ENCODE measurements at regions not wholly inside any gene's neighbourhood (a gene's known extent, or its start where the extent isn't known, plus 50 kb on each side); places are given as distances from the start of the nearest gene placed in this dataset.

DNA sequence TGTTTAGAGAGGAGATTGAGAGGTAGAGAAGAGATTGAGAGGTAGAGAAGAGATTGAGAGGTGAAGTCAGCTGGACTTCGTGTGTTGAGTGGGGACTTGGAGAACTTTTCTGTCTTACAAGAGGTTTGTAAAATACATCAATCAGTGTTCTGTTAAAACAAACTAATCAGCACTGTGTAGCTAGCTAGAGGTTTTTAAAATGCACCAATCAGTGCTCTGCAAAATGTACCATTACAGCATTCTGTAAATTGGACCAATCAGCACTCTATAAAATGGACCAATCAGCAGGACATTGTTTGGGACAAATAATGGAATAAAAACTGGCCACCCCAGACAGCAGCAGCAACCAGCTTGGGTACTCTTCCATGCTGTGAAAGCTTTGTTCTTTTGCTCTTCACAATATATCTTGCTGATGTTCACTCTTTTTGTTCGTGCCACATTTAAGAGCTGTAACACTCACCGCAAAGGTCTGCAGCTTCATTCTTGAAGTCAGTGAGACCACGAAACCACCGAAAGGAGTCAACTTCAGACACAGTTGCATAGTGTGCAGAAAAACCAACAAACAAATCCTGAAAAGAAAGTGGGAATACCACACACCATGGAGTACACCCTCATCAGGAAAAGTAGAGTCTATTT is 366.9 kb upstream of the HSFY2 start:
- DNase-seq, result no peak

DNA sequence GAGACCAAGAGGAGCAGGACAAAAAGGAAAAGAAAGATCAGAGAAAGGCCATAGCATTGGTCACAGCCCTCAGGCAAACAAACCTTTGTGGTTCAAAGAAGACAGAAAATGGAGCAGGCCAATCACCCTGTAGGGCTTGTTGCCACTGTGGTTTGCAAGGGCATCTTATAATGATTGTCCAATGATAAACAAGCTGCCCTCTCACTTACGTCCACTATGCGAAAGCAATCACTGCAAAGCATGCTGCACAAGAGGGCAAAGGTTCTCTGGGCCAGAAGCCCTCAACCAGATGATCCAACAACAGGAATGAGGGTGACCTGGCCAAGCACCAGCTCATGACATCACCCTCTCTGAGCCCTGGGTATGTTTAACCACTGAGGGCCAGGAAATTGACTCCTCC is 360.9 kb upstream of the HSFY2 start:
- no peak for DNase-seq

DNA sequence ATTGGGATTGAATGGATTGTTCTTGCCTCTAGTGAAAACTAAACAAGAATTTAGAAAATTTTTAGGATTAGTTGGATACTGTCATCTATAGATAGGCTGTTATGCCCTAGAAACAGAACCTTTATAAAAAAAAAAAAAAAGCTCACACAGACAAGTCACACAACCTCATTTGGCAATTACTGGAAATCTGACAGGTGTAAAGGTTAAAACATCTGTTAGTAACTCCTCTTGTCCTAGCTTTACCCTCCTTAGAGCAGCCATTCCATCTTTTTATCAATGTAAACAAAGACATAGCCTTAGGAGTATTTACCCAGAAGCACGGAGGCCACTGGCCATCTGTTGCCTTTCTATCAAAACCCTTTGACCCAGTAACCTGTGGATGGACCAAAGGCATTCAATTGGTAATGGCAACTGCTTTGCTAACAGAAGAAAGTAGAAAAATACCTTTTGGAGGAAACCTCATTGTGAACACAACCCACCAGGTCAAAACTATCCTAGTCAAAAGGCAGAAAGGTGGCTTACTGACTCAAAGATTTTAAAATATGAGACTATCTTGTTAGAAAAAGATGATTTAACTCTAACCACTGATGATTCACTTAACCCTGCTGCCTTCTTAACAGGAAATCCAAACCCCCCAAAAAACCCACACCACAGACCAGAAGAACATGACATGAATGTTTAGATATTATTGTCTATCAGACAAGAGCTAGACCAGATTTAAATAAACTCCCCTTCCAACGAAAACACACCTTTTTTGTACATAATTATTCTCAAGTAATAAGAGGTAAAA is 357.2 kb upstream of the HSFY2 start:
- no peak for DNase-seq

DNA sequence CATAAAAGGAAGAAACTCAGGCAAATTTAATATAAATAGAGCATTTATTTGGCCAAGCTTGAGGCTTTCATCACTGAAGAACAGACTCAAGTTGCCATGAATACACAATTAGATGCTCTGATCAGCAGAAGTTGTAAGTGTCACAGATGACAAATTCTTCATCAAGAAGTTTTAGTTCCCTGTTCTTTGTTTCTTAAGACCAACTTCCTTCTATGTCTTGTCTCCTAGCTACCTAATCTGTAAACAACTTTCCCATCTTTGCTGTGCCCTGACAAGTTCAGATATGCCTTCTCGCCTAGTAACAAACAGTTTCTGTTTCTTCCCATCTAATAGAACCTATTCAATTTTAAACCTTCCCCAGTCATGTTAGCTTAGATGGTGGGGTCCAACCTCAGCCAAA is 353.4 kb upstream of the HSFY2 start:
- DNase-seq, result no peak

DNA sequence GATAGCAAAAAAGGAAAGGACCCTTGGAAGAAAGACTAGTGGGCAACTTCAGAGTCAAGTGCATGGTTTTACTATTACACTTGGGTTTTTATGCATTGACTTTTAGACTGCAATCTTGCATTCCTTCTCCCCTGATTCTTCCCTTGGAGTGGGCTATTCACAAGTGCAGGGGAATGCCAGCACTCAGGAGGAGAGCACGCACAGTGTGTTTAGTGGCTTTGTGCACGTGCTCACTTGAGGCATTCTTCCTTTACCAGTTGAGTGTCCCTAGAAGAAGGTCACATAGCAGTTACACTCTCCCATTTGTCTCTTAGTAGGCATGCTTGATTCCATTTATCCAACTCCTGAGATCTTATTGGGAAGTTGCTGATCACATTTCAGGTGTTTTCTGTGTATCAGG is 351.1 kb upstream of the HSFY2 start:
- no peak for DNase-seq

DNA sequence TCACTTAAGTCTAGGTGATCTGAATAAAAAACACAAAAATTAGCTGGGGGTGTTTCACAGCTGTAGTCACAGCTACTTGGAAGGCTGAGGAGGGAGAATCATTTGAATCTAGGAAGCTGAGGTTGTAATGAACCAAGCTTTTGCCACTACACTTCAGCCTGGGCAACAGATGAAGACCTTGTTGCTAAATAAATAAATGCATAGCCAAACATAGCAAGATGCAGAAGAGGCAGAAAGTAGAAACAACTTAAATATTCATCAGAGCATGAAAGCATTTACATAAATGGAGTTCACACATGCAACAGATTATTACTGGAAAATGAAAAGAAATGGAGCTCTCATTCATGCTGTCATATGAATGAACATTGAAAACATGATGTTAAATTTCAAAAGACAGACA is 348.9 kb upstream of the HSFY2 start:
- DNase-seq, result no peak

DNA sequence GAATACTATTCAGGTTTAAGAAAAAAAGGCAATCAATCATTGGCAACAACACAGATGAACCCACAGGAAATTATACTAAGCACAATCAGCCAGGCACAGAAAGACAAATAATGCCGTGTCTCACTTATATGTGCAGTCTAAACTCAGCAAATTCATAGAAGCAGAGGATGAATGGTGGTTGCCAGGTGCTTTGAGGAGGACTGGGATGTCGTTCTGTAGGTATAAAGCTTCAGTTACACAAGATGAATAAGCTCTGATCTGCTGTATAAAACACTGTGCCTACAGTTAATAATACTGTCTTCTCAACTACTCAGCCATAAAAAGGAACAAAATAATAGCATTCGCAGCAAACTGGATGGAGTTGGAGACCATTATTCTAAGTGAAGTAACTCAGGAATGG is 324.8 kb upstream of the HSFY2 start:
- no peak for DNase-seq

DNA sequence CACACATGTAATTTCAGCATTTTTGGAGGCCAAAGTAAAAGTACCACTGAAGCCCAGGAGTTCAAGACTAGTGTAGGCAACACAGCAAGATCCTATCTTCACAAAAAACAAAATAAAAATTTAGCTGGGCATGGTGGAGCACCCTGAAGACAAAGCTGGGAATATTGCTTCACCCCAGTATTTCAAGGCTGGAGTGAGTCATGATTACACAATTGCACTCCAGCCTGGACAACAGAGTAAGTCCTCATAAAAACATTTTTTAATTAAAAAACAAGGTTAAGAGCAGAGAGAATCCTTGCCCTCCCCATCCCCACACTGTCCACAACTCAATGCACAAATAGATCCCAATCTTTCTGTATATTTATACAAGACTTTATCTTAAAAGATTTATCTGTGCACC is 321.9 kb upstream of the HSFY2 start:
- DNase-seq, result no peak

DNA sequence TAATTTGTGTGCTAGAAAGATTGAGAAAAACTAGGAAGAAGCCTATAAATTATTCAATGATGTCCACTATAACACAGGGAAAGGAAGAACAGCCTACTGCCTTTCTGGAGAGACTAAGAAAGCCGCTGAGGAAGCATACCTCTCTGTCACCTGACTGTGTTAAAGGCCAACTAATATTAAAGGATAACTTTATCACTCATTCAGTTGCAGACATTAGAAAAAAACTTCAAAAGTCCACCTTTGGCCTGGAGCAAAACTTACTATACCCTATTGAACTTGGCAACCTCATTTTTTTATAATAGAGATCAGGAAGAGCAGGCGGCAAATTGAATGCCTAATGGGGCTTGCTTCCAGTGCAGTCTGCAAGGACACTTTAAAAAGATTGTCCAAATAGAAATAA is 309.5 kb upstream of the HSFY2 start:
- no peak for DNase-seq

DNA sequence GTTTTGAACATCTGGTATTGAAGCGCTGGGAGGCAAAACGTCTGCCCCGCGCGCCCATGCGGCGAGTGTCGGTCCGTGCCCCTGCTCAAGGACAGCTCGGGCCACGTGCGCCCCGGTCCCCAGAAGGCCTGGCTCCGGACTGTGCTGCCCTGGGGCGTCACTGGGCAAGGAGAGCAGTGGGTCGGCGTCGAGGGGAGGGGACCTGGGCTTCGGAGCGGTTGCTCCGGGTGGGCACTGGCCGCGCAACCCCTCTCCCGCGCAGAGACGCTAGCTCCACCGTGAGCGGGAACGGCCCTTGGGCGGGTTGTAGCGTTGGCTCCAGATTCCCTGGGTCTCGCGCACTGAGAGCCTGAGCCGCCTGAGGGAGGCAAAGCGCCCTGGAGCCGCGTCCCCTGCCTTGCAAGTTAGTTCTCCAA is 304.2 kb upstream of the HSFY2 start:
- DNase-seq, result no peak

DNA sequence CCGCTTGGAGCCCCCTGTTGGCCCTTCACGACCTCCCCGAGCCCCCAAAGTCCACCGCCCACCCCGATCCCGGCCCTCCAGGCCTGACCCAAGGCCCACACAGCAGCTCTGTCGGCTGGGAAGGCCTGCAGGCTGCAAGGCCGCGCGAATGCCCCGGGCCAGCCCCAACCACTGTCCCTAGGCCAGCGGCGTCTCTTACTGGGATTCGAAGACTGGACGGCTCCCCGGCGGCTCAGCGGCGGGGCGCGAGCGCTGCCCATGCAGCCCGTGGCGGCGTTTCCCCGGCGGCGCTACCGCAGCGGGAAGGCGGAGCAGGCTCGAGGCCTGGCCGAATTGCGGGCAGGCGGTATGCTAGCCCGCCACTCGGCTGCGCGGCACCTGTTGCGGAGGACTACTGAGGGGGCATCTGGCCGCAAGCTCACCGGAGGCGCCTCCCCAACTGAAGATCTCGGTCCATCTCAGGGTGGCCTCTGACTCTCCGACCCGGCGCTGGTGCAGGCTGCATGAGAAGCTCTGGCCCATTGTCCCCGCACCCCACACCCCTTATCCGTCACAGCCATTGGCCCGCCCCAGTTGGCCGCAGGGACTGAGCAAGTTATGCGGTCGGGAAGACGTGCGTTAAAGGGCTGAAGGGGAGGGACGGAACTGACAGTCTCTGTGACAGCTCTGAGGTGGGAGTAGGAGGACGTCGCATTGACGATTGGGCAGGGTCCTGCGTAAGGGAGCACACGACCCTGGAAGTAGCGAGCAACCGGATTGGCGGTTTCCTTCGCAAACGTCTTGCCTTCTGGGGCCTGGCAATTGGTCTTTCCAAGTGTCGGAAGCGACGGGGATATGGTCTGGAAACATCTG is 303.5 kb upstream of the HSFY2 start:
- DNase-seq, result no peak

DNA sequence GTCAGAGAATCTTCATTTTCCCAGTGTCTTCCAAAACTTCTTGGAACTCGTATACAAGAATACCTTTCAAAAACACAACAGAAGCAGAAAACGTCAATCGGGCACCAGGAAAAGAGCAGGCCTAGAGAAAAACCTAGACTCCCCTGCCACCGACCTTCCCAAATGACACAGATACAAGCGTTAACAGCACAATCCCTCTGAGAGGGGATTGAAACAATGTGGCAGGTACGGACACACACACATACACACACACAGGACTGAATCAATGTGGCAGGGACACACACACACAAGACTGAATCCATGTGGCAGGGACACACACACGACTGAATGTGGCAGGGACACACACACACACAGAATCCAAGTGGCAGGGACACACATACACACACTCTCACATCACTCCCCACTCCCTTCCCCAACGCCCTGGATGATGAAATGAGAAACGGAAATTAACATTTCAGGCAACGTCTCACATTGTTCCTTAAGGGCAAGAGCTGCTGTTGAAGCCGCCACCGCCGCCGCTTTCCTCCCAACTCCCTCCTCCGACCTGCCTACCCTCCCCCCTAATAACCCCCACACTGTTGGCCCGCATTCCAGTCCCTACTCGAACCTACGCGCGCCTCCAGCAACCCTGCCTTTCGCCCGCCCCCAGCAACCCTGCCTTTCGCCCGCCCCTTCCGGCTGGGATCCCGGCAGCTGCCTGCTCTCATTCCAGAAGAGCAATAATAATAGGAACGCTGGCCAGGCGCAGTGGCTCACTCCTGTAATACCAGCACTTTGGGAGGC is 302.1 kb upstream of the HSFY2 start:
- no peak for DNase-seq

DNA sequence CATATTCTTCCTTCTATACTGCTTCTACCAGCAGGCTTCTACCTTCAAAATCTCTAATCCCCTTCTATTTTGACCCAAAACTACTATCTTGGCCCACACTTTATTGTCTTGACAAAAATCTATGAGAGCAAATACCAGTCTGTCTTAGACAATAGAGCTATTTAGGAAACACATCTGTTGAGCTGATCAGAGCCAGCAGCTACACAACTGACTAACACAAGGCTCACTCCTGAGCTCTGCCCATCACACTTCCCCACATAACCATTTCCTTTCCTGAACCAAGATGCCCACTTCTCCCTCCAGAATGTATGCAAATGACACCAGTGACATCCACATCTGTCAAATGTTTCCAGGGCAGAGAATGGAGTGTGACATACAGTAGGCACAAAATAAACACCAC is 293.9 kb upstream of the HSFY2 start:
- no peak for DNase-seq

DNA sequence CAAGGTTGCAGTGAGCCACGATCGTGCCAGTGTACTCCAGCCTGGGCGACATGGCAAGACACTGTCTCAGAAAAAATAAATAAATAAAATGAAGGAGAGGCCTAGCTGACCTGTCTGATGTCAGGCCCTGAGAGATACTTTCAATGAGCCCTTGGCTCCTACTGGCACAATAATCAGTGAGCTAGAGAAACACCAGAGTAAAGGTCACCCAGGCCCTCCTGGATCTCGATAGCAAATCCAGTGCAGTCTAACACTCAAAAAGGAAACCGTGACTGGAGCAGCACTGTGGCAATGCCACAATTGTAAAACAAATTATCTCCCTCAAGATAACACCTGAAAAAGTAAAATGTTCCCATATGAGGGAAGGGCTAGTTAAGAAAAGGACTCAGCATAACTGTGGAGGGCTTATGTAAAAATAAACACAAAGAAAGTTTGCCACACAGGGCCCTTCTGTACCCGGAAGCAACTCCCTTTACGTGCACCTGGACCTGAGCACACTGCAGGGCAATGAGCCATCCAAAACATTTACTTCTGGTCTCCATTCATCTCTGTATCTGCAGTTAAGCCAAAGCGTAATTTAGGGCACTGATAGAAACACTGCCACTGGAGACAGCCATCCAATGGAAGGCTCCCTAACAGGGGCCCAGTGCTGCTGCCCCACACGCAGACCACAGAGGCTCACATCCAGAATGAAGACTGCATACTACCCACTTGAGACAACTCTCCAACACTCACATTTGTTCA is 293.1 kb upstream of the HSFY2 start:
- DNase-seq, result no peak

DNA sequence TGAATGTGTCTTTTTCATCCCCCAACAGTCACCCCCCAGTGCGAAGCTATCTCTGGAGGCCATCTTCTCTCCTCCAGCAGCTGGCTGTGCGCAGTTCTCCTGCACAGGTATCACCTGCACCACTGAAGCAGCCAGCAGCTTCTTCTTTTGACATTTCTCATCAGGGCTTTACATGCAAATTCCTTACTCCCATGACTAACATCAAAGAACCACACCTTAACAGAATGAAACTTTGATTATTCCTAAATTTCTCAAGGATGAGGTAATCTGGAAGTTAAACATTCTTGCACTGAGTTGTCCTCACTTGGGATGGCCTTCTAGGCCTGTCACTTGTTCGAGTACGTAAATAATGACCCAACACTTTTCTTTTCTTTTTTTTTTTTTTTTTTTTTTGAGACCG is 291.6 kb upstream of the HSFY2 start:
- DNase-seq, result no peak

DNA sequence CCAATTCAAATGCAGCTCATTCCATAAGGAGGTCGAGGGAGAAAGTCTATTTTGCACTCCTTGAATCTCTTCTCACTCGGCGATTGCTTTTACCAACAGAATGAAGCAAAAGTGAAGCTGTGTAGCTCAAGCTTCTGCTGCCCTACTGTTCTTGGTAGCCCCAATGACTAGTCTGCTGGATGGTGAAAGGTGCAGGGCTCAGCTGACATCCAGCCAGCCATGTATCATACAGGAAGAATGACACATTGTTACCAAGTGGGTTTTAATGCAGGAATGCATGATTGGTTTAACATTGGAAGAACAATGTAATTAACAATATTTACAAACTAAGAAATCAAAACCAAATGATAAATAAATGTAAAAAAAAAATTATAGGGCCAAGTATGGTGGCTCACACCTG is 286.2 kb upstream of the HSFY2 start:
- no peak for DNase-seq

DNA sequence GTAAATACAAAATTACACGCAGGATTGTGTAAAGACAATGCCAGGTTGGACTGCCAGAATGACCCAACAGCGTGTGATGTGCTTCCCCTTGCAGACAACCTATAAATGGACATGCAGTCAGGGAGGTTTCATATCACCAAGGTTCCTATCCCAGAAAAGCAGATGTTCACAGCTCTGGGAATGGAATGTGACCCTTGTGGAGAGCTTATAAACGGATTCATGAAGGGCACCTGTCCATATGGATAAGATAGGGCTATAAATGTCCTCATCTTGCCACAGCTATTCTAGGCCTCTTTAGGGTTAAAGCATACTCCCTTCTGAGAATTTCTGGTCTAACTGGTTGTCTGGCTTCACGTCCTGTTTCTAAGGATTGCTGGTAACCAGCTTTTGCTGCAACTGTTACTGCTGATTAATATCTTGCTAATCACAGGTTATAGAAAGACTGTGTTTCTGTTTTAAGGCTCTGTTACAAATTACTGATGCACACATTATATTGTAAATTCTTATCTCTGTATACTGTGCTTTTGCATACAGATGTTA is 285.4 kb upstream of the HSFY2 start:
- no peak for DNase-seq

DNA sequence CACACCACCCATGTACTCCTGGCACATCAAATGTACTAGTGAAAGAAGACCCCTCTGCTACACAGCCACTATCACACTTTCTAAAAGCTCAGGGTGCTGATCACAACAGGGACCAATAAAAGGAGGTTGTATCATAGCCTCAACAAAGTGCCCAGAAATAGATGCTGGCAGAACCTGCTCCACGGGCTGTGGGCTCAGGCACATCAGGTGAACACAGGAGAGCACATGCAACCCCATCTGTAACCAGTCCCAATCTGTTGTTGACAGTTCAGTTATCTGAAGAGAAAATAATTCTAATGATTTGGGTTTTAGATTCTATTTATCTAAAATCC is 282.6 kb upstream of the HSFY2 start:
- no peak for DNase-seq

DNA sequence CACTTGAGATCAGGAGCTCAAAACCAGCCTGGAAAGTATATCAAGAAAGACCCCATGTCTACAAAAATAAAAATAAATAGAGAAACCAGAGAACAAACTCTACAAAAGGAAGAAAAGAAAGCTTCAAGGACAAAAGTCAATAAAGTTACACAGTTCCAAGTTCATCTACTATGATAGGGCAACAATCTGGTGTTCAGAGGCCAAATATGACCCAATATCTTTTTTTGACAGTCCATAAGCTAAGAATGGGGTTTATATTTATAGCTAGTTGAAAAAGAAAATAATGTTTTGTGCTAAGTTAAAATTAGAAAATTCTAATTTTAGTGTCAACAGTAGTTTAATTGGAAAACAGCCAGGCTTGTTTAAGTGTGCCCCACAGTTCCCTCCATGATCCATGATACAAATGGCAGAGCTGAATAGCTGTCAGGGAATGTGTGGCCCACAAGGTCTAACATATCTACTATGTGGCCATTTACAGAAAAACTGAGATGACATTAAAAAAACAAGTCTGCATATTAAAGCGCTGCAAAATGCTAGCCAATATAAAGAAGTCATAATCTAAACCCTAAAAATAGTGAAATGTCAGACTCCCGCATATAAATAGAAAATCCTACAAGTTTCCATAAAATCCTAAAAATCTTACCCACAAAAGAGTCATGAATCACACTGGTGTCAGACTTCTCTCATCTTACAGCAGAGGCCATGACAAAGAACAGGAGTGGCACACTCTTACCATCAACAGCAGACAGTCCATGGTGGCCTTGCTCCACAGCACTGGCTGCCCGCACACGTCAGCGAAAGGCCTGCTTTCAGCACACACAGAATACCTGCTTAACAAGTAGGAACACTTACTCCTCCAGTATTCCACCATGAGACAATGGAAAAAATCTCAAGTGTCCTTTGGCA is 281.9 kb upstream of the HSFY2 start:
- DNase-seq, result no peak

DNA sequence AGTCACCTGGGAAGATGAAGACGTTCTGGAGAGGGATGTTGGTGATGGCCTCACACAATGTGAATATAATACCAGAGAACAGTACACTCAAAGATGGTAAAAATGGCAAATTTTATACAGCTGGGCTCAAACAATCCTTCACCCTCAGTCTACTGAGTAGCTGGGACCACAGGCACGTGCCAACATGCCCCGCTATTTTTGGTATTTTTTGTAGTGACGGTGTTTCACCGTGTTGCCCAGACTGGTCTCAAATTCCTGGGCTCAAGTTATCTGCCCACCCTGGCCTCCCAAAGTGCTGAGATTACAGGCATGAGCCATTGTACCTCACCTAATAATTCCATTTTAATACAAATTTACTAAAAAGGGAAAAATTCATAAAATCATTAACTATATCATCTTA is 280.3 kb upstream of the HSFY2 start:
- no peak for DNase-seq

DNA sequence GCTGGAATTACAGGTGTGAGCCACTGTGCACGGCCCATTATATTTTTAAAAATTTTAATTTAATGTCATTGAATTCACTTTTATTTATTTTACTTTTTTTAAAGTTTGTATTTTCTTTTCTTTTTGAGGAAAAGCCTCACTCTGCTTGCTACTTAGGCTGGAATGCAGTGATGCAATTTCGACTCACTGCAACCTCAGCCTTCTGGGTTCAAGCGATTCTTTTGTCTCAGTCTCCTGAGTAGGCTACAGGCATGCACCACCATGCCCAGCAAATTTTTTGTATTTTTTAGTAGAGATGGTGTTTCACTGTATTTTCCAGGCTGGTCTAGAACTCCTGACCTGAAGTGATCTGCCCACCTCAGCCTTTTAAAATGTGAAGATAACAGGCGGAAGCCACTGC is 277.5 kb upstream of the HSFY2 start:
- no peak for DNase-seq

Data from activated CD4-positive, alpha-beta T cell treated with anti-CD3 and anti-CD28 coated beads for 1 hour (primary cell).